D721Med (cell line): ENCODE measurements at regions not wholly inside any gene's neighbourhood (a gene's known extent, or its start where the extent isn't known, plus 50 kb on each side); places are given as distances from the start of the nearest gene placed in this dataset.
A peak's percentile ranks its signal among the peaks of the same experiment; 100 is the strongest.

Experiments
- DNase-seq: peaks from one replicate; pipeline ENCODE4 v3.0.0; 2011; ENCODE audit warnings: low spot score; ENCODE audit not compliant: insufficient read length
- FAIRE-seq: peaks from 2 replicates; lab custom pipeline; 2011; peaks lifted over from hg19 to GRCh38; lab: Jason Lieb, UNC
- CTCF ChIP-seq: IDR thresholded peaks from 2 replicates; pipeline ENCODE4 v1.5.1; 2012; ENCODE audit warnings: mild to moderate bottlenecking, control low read depth; ENCODE audit not compliant: insufficient read depth; ENCODE audit errors: missing control alignments

DNA sequence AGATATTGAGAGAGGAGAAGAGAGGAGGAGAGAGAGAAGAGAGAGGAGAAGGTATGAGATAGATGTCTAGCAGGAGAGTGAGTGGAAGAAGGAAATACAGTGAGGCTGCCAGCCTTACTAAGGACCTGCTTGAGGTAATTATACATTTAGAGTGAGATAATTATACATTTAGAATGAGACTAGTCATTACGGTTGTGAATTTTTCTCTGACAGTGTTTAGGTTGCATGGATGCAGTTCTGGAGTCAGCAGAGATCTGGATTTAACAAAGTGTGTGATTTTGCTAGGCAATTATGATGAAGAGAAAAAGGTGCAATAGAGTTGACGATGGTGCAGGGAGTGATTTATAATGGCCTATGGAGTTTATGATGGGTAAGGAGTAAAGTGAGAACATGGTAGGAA is 187.1 kb upstream of the ARX start:
- no peak for DNase-seq
- no peak for TF ChIP-seq CTCF
- no peak for FAIRE-seq

DNA sequence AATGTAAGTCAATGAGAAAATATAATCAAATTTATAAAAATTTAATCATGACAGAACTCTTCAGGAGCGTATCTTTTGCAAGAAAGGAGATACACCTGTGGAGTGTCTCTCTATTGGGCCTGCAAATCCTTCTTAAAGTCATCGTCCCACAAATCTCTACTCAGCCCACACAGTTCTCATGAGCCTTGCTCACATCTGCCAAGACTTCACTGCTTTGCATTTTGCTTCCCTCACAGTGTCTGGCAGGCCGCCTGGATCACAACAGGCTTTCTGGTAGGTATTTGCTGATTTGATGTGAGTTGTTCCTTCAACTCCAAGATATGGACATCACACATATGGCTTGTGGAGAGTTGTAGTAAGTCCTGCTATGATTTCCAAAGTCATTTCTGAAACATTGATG is 183.1 kb upstream of the ARX start:
- no peak for FAIRE-seq
- TF ChIP-seq CTCF, result no peak
- no peak for DNase-seq

DNA sequence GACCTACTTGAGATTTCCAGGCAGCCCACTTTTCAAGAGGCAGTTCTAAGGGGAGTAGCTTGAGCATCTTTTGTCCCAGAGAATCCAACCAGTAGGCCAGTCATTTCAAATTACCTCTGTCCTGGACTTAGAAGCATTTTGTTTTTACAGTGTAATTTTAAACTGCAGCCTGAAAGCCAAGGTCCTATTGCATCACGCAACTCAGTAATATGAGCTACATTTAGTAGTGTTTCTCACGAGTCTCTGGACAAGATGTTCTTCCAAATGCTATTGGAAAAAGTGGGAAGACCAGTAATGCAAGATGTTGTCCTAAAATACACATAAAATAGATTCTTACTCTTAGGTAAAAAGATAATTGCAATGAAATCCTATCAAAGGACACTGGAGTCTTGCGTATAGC is 182.5 kb upstream of the ARX start:
- DNase-seq (no peak), FAIRE-seq (no peak)
- no peak for TF ChIP-seq CTCF

DNA sequence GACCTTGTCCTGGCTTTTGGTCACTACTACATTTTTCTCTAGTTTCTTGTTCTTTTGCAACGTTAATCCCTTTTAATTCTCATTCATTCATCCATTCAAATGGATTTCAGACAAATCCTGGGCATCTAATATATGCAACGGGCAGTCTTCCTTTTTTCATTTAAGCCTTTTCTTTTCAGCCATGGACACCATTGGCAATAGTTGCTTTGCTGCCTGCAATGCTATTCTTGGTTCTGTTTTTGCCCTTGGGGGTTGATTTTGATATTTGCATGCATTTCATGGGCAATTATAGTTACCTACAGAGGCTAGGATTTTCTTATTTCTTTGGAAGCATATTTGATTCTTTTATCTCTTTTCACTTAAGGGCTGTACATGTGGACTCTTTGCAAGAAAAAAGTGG is 180.5 kb upstream of the ARX start:
- no peak for TF ChIP-seq CTCF
- DNase-seq (no peak), FAIRE-seq (no peak)

DNA sequence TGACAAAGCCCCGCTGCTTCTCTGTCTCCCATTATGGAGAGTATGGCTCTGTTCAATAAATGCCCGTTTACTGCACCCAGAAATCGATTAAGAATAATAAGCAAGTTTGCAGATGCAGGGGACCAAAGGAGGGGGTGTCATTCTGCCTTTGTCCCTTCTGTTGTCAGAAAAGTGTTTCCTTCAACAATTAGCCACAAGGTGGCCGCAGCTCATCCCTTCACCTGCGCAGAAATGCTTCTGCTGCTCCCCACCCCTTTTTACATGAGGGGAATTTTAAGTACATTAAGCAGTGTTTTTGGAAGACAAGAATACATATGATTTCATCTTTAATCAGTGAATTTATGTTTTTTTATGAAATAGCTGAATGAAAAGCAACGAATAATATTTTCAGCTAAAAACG is 175.6 kb upstream of the ARX start:
- no peak for TF ChIP-seq CTCF
- DNase-seq, result no peak
- no peak for FAIRE-seq

GRCh38 chrX:25181775-25182174 is 166.0 kb upstream of the ARX start:
- FAIRE-seq (peak; percentile 6), DNase-seq (no peak)
- TF ChIP-seq CTCF, result no peak

DNA sequence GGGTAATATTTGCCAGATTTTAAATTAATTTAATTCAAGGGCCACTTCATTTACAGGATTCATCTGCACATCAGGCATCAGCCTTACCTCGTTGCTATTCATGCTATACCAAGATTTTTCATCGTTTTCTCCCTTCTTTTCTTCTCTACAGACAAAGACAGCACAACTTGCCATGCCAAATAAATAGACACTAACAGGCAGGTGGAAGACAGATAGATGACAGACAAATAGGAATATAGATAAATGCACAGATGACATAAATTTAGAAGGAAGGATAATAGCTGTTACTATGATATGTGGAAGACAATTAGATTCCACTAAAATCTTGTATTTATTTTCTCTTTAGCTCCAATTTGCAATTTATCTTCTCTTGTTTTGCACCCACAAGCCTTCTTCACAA is 164.5 kb upstream of the ARX start:
- DNase-seq (no peak), FAIRE-seq (peak; percentile 90)
- TF ChIP-seq CTCF, result no peak
